ENCODE measurements at regions not wholly inside any gene's neighbourhood (a gene's known extent, or its start where the extent isn't known, plus 50 kb on each side); places are given as distances from the start of the nearest gene placed in this dataset.

DNA sequence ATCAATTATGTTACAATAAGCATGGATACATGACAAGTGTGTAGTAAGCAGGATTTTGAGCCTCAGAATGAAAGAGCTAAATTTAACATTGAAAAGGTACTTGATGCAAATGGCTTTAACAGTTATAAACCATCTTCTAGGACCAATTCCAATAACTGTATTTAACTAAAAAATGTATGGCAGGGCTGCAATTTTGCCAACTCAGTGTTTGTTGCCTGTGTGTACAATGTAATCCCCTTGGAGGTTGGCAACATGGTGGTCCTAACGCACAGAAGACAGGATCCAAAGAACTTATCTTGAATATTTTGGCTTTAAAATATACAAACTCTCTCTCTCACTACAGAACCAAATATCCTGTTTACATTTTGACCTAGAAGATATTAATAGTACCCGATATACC, 2314.1 kb downstream of the LRRC4C start:
- TF ChIP-seq EP300 (IDR thresholded peaks at IDR 0.05) (no peak), CTCF (IDR thresholded peaks at IDR 0.05) (no peak), POLR2AphosphoS5 (IDR thresholded peaks at IDR 0.05) (no peak), POLR2A (IDR thresholded peaks at IDR 0.05) (no peak)

Measured in stomach (tissue), 4 donors.